ENCODE measurements at regions not wholly inside any gene's neighbourhood (a gene's known extent, or its start where the extent isn't known, plus 50 kb on each side); places are given as distances from the start of the nearest gene placed in this dataset.
A peak's percentile ranks its signal among the peaks of the same experiment; 100 is the strongest.

DNA sequence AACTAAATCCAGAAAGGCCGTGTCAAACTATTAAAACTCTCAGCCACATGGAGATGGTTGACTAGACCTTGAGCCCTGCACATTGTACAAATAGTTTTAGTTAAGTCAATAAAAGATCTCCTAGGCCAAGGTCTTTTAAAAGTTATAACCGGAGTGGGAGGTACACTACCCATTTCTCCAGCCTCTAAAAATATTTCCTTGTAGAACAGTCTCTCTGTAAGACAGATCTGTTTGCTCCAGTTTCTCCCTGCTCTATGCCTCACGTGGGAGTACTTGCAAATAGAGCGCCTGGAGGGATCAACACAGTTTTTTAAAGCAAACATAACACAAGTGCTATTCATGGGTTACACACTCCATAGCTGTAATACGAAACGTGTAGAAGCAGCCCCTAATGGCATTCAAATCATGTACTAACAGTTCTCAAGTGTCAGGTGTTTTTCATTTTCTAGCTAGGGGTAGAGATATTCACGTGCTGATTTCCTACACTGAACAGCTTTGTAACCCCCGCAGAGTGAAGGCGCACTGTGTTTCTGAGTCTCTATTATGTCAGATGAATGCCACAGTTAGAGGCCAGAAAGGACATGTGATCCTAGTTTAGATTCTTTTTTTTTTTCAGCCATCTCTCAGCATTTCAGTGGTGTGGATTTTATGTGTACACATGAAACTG lies 703.4 kb upstream of the GRAMD2B start:
- peak; percentile 64 for DNase-seq (ENCODE audit: low read depth, low spot score)

GRCh38 chr5:125720348-125720685 lies 702.9 kb upstream of the GRAMD2B start:
- DNase-seq (ENCODE audit: low read depth, low spot score): no peak

DNA sequence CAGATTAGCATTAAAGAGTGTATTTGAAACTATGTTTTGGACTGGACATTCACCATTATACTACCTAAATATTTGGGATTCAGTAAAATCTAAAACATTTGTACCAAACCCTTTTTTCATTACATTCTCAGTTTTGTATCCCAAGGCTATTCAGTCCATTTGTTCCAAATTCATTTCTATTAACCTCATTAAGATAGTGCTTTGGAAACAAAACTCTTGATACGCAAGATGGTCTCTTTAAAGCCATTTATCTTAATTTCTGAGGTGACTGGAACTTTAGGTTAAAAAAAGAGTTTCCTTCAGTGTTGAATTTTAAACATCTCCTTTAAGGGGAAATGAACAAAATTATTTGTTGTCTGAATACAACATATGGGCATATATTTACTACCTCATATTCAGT lies 702.5 kb upstream of the GRAMD2B start:
- no peak for DNase-seq (ENCODE audit: low read depth, low spot score)

DNA sequence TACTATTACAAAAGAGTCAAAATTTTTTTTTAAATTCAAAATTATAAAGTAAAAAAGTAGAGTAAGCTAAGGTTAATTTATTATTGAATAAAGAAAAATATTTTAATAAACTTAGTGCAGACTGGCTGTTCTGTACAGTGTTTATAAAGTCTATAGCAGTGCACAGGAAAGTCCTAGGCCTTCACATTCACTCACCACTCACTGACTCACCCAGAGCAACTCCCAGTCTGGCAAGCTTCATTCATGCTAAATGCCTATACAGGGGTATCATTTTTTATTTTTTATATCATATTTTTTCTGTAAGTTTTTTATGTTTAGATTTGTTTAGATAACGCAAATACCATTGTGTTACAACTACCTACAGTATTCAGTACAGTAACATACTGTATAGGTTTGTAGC lies 700.7 kb upstream of the GRAMD2B start:
- DNase-seq (ENCODE audit: low read depth, low spot score): no peak

DNA sequence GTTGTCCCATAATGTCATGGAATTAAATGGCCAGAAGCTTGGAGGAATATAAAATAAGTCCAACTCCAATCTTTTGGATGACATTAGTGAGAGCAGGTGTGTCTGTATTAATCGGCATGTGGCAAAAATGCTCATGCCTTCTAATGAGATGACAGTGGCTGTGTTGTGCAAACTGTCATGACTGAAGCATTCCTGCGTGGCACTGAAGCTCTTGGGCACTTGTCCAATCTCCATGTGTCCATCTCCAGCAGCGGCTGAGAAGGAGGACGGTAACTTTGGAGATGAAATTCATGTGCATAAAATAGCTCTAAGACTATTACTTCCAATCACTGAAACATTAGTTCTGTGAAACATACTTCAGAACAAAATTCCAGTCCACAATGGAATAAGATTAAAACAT lies 697.5 kb upstream of the GRAMD2B start:
- no peak for DNase-seq (ENCODE audit: low read depth, low spot score)

DNA sequence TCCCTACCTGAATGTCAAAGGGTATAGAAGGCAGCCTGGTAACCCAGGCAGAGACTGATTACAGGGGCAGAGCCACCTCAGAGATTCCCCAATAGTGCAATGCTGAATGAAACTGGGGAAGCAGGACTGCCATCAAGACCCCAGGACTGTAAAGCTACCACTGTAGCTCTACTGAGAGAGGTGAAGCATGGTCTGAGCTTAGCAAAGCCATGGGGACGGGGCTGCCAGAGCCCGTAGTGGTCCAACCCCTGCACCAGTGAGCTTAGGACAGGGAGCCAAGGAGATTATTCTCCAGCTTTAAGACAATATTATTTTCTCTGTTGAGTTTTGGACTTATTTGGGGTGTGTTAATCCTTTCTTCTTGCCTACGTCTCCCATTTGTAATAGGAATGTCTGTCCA lies 679.3 kb upstream of the GRAMD2B start:
- no peak for DNase-seq (ENCODE audit: low read depth, low spot score)

- DNase-seq (ENCODE audit: low read depth, low spot score): no peak
These were observed 676.3 kb upstream of the GRAMD2B start for GRCh38 chr5:125746917-125747316.

DNA sequence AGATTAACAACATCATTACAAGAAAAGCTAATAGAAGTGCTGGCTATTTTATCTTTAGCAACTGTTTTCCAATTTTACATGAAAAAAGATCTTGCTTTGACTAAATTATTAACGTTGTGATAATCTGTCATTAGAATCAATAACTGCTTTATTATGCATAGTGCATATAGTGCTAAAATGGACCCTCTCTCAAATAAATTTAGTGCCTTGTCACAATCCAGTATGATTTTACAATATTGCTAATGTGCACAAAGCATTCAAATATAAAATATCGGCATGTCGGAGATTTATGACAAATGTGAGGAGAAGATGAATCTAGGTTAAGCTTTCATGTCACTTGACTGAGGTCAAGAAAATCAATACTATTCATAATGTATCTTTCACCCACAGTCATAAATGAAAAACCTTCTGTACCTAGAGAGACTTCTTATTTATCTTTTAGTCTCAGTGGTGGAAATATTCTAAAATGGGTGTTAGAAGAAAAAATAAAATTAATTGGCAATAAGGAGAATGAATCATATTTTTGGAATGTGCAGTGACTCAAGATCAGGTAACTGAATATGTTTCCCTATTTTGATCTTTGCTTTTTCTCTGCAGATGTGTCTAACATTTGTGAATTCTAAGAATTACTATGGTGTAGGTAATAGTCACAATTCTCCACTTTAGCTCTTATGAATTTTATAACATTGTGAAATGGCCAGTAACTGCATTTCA lies 672.9 kb upstream of the GRAMD2B start:
- no peak for DNase-seq (ENCODE audit: low read depth, low spot score)

DNA sequence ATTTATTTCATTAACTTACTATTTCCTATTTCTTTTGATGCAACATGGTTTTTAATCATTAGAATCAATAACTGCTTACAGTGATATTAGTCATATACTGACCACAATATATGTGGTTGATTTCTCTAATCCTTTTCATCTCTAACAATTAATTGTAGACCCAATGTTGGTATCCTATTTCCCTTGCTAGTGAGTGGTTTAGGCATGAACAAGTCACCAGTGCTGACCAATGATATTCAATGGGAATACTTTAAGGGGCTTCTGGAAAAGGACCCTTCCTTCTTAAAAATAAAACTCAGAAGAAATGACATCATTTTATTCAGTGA lies 672.4 kb upstream of the GRAMD2B start:
- DNase-seq (ENCODE audit: low read depth, low spot score): no peak

DNA sequence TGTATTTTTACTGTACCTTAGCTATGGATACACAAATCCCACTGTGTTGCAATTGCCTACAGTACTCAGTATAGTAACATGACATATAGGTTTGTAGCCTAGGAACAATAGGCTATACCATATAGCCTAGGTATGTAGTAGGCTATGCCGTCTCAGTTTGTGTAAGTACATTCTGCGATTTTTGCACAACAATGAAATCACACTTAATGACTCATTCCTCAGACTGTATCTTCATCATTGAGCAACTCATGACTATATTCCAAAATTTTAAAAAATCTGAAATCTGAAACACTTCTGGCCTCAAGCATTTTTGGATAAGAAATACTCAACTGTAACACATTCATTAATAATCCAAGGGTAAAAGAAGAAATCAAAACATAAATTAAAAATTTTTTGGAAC lies 666.8 kb upstream of the GRAMD2B start:
- DNase-seq (ENCODE audit: low read depth, low spot score): no peak

- no peak for DNase-seq (ENCODE audit: low read depth, low spot score)
These were observed 656.5 kb upstream of the GRAMD2B start for GRCh38 chr5:125766706-125767105.

- no peak for DNase-seq (ENCODE audit: low read depth, low spot score)
These were observed 647.3 kb upstream of the GRAMD2B start for GRCh38 chr5:125775896-125776295.

DNA sequence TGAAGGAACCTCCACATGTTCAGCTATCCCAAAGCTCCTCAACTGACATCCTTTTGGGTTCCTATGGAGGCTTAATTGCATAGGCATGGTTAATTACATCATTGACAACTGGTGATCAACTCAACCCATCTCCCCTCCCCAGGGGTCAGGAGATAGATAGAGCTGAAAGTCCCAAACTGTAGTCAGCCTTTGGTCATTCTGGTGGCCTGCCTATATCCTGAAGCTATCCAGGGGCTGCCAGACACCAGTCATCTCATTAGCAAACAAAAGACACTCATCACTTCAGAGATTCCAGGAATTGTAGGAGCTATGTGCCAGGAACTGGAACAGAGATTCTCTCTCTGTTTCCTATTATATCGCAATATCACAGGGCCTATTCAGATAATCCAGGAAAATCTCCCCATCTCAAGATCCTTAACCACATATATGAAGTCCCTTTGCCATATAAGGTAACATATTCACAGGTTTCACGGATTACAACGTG lies 646.5 kb upstream of the GRAMD2B start:
- no peak for DNase-seq (ENCODE audit: low read depth, low spot score)

DNA sequence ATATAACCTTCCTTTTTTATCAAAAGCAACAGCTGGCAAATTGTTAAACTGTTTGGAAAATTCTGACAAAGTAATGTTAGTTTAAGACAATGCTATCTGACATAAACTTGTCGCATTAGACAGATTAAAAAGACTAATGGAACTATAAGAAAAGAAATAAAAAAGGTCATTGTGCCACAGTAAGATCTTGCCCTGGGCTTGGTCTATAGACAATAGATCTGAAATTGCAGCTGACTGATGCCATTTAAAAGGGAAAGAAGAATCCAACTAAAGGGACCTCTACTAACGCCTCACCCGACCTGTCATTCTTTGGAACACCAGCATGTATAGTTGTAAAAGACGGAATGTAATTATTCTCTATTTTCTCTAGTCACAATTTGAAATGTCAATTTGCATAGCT lies 644.4 kb upstream of the GRAMD2B start:
- no peak for DNase-seq (ENCODE audit: low read depth, low spot score)

GRCh38 chr5:125785407-125785806 lies 637.8 kb upstream of the GRAMD2B start:
- no peak for DNase-seq (ENCODE audit: low read depth, low spot score)

- DNase-seq (ENCODE audit: low read depth, low spot score): no peak
These were observed 637.2 kb upstream of the GRAMD2B start for GRCh38 chr5:125786021-125786420.

DNA sequence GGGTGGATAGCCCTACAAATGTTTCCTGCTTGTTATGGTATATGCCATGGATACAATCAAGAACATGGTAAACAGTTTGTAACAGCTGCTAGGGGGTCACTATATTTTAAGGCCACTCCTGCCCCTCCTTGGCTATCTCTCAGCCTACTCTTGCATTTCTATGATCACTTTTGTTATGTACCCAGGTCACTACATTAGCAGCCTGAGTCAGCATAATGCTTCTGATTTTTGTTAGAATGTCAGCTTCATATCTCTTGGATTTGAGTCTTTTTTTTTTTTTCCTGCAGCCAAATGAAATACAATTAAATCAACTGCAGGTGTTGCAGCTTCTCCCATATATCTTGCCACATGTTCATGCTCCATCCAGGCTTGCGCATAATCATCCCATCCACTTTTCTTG lies 629.7 kb upstream of the GRAMD2B start:
- DNase-seq (ENCODE audit: low read depth, low spot score): no peak

DNA sequence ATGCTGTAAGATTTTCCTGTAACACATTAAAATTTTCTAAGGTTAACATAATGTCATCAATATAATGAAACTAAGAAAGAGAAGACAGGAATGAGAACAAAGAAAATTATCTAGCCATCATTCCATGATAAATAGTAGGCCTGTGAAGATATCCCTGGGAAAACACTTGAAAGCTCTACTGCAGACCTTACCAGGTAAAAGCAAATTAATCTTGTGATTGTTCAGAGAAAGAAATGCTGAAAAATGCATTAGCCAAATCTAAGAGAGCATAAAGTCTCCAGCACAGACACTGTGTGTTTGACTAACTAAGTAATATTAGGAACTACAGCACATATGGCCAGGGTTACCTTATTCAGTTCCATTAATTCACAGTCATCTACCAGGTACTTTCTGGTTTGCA lies 628.3 kb upstream of the GRAMD2B start:
- DNase-seq (ENCODE audit: low read depth, low spot score): no peak

GRCh38 chr5:125798307-125798706 lies 624.9 kb upstream of the GRAMD2B start:
- DNase-seq (ENCODE audit: low read depth, low spot score): peak; percentile 12

DNA sequence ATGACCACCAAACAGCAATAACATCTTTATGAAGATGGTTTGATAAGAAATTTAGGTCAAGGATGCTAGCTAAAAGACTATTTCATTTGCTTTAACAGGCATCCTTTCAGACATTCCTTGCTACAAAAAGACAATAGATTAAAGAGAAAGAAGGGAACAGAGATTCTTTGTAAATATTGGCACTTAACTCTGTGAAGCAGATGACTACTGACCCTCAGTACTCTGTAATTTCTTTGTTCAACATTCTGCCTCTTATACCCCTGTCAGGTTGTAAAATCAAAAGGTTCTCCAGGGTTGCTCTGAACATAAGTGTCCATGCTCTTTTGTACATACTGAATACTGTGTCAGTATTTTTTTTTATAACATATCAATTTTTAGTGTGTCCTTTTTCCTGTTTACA lies 610.6 kb upstream of the GRAMD2B start:
- DNase-seq (ENCODE audit: low read depth, low spot score): no peak

- DNase-seq (ENCODE audit: low read depth, low spot score): no peak
These were observed 609.8 kb upstream of the GRAMD2B start for GRCh38 chr5:125813221-125813974.

GRCh38 chr5:125814119-125814518 lies 609.1 kb upstream of the GRAMD2B start:
- DNase-seq (ENCODE audit: low read depth, low spot score): no peak

DNA sequence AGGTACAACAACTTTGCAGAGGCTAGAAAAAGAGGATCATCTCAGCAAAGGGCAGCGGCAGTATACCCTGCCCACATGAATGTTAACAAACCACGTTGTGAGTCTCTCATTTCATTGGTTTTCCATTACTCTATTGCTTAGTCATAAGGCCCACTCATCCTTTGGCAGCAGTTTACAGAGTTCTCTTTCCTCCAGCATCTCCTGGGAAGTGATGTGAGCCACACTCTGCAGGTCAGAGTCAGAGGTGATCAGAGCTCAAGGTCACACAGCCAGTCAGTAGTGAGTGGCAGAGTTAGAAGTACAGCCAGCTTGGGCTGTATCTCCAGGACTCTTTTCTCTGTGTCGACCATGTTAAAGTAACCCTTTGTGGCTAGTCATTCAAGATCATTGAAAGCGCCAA lies 599.6 kb upstream of the GRAMD2B start:
- no peak for DNase-seq (ENCODE audit: low read depth, low spot score)

All from brain pericyte (primary cell).